ENCODE measurements at regions not wholly inside any gene's neighbourhood (a gene's known extent, or its start where the extent isn't known, plus 50 kb on each side); places are given as distances from the start of the nearest gene placed in this dataset.

GRCh38 chr14:59086241-59086882 lies 102.1 kb upstream of the DAAM1 start:
- H3K27me3 ChIP-seq (ENCODE audit: control insufficient read depth, low read length) = no peaks in the 10 kb centered on the region
- H3K27ac ChIP-seq (ENCODE audit: low read depth, low read length) = no peak overlapping the region
- H4K20me1 ChIP-seq (ENCODE audit: control insufficient read depth, insufficient read depth, low read depth, low read length) = no peaks in the 10 kb centered on the region
- no peaks in the 10 kb centered on the region for H3K79me2 ChIP-seq (ENCODE audit: control insufficient read depth, low read length)
- no peaks in the 10 kb centered on the region for H3K9me2 ChIP-seq (replicated peaks; ENCODE audit: control insufficient read depth, low read length)
- TF ChIP-seq EZH2phosphoT487 (IDR thresholded peaks at IDR 0.05; ENCODE audit: borderline replicate concordance, low read length) (no peak), CTCF (IDR thresholded peaks at IDR 0.05; ENCODE audit: low read depth, low read length, poor library complexity, severe bottlenecking) (no peak)
- no peak overlapping the region for H3K4me2 ChIP-seq (ENCODE audit: low read length)
- H3K4me3 ChIP-seq (ENCODE audit: low read length) = no peak overlapping the region
- H3F3A ChIP-seq (ENCODE audit: control insufficient read depth, insufficient read depth) = no peaks in the 10 kb centered on the region
- H3K36me3 ChIP-seq (ENCODE audit: control insufficient read depth, low read length) = no peaks in the 10 kb centered on the region
- no peaks in the 10 kb centered on the region for H3K9me3 ChIP-seq (ENCODE audit: control insufficient read depth, insufficient read depth, low read length)
- H3K4me1 ChIP-seq (ENCODE audit: control insufficient read depth, low read length) = no peaks in the 10 kb centered on the region

- Histone ChIP-seq H3K4me2 (ENCODE audit: low read length) (no peak overlapping the region), H3F3A (ENCODE audit: control insufficient read depth, insufficient read depth) (no peaks in the 10 kb centered on the region), H3K4me1 (ENCODE audit: control insufficient read depth, low read length) (no peaks in the 10 kb centered on the region), H4K20me1 (ENCODE audit: control insufficient read depth, insufficient read depth, low read depth, low read length) (no peaks in the 10 kb centered on the region), H3K79me2 (ENCODE audit: control insufficient read depth, low read length) (no peaks in the 10 kb centered on the region), H3K9me2 (replicated peaks; ENCODE audit: control insufficient read depth, low read length) (no peaks in the 10 kb centered on the region), H3K36me3 (ENCODE audit: control insufficient read depth, low read length) (no peaks in the 10 kb centered on the region), H3K4me3 (ENCODE audit: low read length) (no peak overlapping the region), H3K9me3 (ENCODE audit: control insufficient read depth, insufficient read depth, low read length) (no peaks in the 10 kb centered on the region), H3K27ac (ENCODE audit: low read depth, low read length) (no peak overlapping the region), H3K27me3 (ENCODE audit: control insufficient read depth, low read length) (peaks cover 7% of the 10 kb centered on the region; the same call in 1 of the 2 replicates)
- TF ChIP-seq EZH2phosphoT487 (IDR thresholded peaks at IDR 0.05; ENCODE audit: borderline replicate concordance, low read length) = no peak
Observed at GRCh38 chr14:59087240-59087639, 101.2 kb upstream of the DAAM1 start.

GRCh38 chr14:59087711-59088110 lies 100.8 kb upstream of the DAAM1 start:
- H3K4me1 ChIP-seq (ENCODE audit: control insufficient read depth, low read length) = no peaks in the 10 kb centered on the region

More at GRCh38 chr14:59087711-59088110, 100.8 kb upstream of the DAAM1 start:
- H3K4me3 ChIP-seq (ENCODE audit: low read length) = no peak overlapping the region
- H3K79me2 ChIP-seq (ENCODE audit: control insufficient read depth, low read length) = no peaks in the 10 kb centered on the region
- no peaks in the 10 kb centered on the region for H3K36me3 ChIP-seq (ENCODE audit: control insufficient read depth, low read length)
- no peaks in the 10 kb centered on the region for H3K9me2 ChIP-seq (replicated peaks; ENCODE audit: control insufficient read depth, low read length)
- no peaks in the 10 kb centered on the region for H4K20me1 ChIP-seq (ENCODE audit: control insufficient read depth, insufficient read depth, low read depth, low read length)
- no peaks in the 10 kb centered on the region for H3K9me3 ChIP-seq (ENCODE audit: control insufficient read depth, insufficient read depth, low read length)
- H3F3A ChIP-seq (ENCODE audit: control insufficient read depth, insufficient read depth) = no peaks in the 10 kb centered on the region
- peaks cover 7% of the 10 kb centered on the region; the same call in 1 of the 2 replicates for H3K27me3 ChIP-seq (ENCODE audit: control insufficient read depth, low read length)
- no peak overlapping the region for H3K4me2 ChIP-seq (ENCODE audit: low read length)
- no peak for TF ChIP-seq EZH2phosphoT487 (IDR thresholded peaks at IDR 0.05; ENCODE audit: borderline replicate concordance, low read length)
- no peak for TF ChIP-seq CTCF (IDR thresholded peaks at IDR 0.05; ENCODE audit: low read depth, low read length, poor library complexity, severe bottlenecking)
- no peak overlapping the region for H3K27ac ChIP-seq (ENCODE audit: low read depth, low read length)

Data from DOHH2 (cell line).